Esophagus mucosa (tissue), 1 donor: ENCODE measurements at regions not wholly inside any gene's neighbourhood (a gene's known extent, or its start where the extent isn't known, plus 50 kb on each side); places are given as distances from the start of the nearest gene placed in this dataset.
"Not testable (repeated sequence)": the region's sequence is repeated elsewhere in the genome, so short reads cannot be mapped to it uniquely, and the experiment has no call there.

Experiments used
- ATAC-seq: fragments of 200-7000 bp; cut with Tn5 transposase; one replicate; pipeline ENCODE4 v1.9.1; 2020
- donor health status: DM: yes; HTN: yes; CAD: no.

DNA sequence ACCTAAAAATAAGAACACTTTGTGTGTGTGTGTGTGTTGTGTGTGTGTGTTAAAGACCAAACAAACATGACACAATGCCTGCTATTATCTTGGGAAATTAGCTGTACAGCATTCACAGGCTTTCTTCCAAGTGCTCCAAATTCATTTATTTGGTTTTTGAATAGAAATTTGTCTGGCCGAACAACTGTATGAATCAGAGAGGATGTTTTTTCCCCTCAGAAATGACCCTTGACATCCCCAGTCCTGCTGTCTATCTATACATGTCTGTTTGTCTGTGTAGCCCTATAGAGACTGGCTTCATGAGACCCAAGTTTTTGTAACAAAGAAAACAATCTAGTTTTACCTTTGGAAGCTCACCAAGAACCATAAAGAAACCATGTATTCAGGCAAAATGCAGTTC, 549.8 kb downstream of the NSUN3 start:
- ATAC-seq, result no peak

DNA sequence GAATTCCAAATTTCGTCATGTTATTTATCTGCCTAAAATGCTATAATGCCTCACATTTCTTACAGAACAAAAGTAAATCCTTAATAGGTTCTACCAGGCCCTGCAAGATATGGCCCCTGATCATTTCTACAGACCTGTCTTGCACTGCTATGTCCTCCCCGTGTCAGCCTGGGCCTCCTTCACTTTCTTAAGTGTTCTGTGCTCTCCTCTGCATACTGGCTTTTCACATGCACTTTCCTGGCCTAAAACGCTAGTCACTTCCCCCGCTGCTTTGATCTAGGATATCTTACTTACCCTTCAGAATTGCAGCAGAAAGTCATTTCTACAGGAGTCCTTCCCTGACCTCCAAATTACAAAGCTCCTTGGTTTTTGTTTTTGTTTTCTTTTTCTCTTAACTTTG, 551.3 kb downstream of the NSUN3 start:
- ATAC-seq, result no peak

DNA sequence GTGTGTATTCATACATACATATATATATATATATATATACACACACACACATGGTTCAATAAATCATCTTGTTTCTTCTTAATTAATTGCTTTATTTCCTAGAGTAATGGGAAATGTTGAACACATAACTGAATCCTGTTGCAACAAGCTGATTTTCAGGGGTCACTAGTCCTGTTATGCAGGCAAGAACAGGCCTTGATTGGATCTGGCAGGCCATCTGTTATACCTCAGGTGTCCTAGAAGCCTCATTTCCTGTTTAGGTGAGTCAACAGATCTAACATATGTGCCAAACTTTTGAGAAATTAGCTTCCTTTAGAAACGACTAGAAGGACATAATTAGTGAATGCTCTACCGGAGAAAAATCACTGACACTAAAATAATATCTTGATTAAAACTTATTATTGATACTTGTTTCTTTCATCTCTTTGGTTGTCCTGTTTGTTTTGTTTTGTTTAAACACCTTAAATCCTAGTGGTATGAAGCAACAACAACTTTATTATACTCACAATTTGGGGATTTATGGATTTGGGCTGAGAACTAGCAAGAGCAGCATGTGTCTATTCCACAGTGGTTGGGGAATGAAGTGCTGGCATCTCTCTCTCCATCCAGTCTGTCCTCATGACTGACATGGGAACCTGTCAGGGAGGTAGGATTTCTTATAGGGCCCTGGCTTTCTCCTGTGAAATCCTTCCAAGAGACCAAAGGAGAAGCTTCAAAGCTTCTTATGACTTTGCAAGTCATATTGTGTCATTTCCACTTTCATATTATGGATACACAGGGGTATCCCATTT, 552.6 kb downstream of the NSUN3 start:
- peak; percentile 94 for ATAC-seq

DNA sequence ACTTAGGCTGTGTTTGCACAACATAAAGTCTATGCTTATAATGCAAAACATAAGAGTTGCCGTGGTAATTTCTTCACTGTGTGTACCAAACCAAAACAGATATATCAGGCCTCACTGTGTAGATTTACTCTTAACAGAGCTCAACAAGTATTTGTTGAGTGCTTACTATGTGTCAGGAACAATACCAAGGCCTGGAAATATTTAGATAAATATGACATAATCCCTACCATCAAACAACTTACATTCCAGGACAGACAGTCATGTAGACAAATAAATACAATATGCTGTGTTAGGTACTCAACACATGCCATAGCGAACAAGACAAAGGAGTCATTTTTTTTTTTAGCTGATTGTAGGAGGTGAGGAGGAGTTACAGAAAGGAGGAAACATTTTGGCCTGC, 554.0 kb downstream of the NSUN3 start:
- ATAC-seq, result peak; percentile 63

DNA sequence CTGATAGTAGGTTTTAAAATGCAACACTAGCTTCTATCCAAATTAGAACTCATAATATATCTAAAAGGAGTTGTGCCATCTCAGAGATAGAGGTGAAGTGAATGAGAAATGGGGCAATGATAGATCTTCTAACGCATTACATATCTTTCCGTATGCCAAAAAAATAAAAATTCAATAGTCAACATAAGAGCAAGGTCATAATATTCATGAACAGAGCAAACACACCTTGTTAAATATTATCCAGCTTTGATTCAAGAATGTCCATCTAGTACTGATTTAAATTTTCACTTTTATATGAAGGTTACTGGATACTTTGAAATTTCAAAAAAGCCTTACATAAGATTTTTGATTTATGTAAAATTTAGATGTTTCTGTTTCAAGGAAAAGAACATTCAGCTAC, 554.5 kb downstream of the NSUN3 start:
- ATAC-seq, result no peak

DNA sequence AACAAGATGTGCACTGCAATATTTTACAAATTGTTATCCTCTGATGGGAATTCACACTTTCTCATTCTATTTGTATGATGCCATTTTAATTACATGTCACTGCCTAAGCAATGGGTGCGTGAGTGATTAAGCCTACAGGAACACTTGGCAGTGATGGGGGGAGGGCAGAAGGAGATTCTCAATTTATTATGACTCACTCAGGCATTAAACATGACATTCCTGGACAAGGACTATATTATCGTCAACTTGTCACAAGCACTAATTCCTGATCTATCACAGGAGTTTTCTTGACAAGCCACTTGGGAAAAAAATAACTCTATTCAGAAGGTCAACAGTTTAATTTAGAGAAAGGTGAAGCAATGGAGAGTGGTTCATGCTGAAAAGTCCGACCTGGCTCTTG, 556.8 kb downstream of the NSUN3 start:
- no peak for ATAC-seq

DNA sequence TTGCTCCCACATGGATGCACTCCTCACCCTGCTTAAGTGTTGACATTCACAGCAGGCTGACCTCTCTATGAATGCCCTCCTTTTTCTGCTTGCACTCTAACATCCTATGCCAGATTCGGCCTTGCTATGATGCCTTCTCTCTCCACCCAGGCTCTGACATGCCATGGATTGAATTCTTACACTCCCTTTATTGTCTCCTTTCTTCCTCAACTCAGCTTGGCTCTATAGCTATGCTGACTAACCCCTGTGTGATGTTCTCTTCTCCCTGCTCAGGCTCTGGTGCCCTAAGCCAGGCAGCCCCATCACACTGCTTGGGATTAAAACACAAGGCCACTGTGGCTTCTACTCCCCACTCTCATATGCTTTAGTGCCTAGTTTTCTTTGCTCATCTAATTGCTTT, 563.7 kb downstream of the NSUN3 start:
- ATAC-seq, result peak; percentile 88

DNA sequence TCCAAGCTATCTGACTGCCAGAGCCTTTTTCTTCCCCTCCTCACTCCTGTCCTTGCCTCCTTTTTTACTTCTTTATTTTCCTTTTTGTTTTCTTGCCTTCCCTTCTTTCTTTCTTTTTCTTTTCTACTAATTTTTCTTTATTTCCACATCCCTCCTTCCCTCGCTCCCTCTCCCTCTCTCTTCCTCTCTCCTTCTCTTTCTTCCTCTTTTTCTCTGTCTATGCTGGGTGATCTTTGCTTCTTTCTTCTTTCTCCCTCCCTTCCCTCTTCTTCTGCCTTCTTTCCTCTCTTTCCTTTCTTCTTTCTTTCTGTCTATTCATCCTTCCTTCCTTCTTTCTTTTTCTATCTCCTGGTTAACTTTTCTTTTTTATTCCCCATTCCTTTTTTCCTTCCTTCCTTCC, 564.8 kb downstream of the NSUN3 start:
- ATAC-seq, result no peak

DNA sequence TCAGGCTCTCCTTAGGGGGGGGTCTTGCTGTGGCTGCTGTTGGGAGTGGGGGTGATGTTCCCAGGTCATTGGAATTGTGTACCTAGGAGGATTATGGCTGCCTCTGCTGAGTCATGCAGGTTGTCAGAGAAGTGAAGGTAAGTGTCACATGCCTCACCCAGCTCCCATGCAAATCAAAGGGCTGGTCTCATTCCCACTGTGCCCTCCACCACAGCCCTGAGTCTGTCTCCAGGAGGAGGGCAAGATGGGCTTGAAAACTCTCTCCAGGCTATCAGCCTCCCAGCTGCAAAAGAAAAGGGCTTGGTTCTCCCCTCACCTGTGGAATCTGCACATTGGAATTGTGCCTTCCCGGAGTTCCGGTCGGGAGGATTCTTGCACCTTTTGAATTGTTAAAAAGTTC, 580.5 kb downstream of the NSUN3 start:
- no peak for ATAC-seq

DNA sequence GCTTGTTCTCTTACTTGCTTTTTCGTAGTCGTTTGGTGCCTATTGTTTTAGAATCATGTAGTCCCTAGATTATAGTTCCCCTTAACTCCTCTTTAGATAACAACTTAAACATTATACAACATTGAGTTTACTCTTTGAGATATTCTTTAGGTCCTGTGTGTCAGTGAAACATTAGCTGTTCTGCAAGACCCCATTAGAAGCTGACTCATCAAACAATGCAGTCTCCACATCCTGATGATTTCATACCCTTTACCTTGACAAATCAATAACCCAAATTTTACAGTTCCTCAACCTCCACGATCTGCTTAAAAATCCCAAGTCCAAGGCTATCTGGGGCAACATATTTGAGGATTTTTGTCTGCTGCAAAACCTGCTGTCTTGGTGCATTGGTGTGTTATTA, 582.9 kb downstream of the NSUN3 start:
- no peak for ATAC-seq

DNA sequence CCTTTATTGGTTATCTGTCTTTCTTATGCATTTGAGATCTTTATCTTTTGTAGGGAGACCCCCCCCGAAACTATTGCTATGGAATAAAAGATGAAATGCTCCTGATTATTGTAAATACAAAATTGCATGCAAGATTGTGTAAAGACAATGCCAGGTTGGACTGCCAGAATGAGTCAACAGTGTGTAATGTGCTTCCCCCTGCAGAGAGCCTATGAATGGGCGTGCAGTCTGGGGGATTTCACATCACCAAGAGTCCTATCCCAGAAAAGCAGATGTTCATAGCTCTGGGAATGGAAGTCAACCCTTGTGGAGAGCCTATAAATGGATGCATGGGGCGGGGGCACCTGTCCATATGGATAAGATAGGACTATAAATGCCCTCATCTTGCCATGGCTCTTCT, 584.3 kb downstream of the NSUN3 start:
- ATAC-seq, result no peak

DNA sequence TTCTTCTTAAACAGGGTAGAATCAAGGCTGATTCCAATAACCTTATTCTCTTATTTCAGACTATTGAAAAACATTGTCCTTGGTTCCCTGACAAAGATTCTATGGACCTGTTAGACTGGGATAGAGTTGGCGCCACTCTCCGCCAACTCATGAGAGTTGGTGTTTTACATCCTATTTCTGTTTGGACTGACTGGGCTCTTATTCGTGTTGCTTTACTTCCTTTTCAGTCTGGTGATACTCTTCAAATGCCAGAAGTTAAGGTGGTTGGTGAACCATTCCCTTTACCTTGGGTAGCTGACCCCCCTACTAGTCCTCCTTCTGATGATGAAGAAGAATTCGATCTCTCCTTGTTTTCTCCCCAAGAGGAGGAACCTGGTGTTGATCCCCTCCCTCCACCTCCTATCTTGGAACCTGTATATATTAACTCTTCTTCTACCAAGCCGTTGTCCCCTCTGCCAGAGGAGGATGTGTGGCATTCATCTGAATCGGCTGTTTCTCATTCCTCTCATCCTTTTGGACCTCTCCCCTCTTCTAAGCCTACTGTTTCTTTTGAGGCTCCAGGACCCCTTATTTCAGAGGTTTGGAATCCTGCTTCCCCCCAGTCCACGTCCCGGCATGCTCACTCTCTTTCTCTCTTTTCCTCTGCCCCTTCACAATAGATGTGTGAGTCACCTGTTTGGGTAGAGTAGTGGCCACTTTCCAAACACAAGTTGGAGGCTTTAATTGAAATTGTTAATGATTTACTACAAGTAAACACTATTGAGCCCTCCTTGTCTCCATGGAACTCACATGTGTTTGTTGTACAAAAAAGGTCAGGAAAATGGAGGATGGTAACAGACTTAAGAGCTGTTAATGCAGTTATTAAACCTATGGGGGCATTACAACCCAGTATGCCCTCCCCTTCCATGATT, 585.7 kb downstream of the NSUN3 start:
- ATAC-seq, result not testable (repeated sequence)

DNA sequence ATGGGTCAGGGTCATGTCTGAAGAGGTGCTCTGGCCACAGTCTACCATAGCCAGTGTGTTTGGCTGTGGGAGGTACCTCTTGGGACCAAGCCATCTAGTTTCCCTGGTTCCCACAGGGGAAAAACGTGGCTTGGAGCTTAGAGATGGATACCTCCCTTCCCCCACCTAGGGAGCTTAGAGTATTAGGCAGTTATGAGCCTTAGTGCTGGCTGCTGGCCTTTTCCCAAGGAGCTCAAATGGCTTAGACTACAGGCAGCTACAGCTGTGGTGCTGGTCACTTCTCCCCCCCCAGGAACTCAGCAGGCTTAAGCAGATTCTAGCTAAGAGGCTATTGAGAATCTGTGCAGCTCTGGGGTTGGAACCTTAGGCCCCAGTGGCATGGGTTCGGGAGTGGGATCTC, 591.2 kb downstream of the NSUN3 start:
- no peak for ATAC-seq

DNA sequence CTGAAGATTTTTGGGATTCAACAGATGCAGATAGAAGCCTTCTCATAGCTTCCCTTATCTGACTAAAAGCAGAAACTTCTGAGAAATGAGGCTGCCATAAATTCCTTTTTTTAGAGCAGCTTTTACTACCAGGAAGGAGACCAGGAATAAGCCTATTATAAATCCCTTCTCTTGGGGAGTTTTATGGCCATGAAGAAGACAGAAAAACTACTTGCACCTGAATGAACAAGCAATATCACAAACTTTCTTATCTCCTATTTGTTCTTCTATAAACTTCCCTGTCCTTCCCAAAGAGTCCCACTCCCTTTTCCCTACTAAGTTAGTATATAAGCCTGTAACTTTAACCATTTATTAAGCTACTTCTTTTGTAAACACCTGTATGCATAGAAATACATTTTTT, 603.1 kb downstream of the NSUN3 start:
- ATAC-seq, result no peak

DNA sequence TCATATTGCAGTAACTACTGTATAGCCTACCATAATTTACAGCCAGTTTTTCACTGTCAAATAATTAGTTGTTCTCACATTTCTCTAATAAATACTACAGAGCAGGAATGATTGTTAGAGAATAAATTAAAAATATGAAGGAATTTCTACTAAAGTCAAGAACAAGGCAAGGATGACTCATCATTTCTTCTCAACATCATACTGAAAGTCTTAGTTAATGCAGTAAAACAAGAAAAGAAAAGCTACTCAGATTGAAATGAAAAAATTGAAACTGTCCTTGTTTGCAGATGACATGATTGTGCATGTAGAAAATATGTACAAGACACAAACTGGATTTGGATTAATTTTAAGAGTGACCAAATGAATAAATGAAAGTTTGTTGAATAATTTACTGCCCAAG, 608.2 kb downstream of the NSUN3 start:
- ATAC-seq, result no peak

DNA sequence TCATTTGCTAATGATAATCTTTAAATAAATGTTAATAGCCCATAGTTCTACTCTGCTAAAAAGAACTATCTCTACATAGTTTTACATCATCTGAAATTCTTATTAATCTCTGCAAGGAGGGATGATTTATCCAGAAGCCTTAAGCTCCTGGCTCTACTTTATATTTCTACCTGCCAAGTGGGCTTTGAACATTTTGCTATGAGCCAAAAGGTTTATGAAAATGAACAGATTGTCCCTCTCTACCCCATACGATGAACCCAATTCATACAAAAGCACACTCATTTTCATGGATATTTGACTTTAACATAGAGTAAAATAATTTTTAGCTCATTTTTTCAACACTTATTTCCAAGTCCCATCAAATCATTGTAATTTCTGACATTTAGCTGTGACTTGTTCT, 611.0 kb downstream of the NSUN3 start:
- ATAC-seq, result no peak

DNA sequence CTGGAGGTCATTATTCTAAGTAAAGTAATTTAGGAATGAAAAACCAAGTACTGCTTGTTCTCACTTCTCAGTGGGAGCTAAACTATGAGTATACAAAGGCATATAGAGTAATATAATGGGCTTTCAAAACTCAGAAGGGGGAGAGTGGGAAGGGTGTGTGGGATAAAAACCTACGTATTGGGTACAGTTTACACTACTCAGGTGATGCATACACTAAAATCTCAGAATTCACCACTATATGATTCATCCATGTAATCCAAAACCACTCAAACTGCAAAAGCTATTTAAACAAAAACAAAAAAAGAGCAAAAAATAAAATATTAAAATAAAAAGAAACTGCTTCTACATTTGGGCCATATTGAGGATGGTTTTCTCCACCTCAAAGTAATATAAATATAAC, 623.3 kb downstream of the NSUN3 start:
- no peak for ATAC-seq

DNA sequence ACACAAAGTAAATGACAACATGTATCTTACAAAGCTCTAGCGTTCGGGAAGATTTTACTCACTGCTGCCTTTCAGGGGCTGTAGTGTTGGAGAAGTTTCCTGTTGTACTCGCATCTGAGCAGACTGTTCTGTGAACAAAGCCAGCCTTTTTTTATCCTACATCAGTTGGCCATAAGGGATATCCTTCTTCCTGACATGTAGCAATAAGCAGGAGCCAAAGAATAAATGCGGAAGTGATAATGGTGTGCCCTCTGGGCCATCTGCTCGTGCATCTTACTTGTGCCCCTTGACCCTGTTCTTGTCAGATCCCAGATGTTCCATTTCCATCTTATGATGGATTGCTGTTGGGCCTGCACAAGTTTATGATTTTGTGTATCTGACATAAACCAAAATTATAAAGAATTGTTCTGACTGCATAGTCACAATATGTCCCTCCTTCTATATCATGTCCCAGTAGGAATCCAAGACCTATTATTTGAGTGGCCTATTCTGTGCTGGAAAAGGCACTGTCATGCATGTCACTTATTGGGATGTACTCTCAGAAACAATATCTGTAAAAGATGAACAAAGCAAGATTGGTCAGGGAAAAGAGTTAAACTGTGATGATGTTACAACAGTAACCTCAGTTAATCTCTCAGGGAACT, 631.3 kb downstream of the NSUN3 start:
- no peak for ATAC-seq

DNA sequence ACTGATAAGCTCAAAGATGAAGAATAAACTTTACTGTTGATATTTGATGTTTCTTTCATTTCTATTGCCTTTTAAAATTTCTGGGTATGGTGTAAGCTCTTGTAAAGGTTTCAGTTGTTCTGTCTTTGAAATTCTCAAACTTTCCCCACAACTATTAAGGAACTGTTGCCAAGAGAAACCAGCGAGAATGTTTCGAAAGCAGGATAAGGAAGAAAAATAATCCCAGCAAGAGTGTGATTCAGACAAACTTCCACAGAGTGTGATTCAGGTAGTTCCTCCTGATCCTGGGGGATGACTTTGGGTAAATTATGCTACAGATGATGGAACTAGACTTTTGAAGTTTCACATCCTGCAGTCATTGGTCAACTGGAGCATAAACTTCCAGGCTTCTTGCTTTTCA, 632.0 kb downstream of the NSUN3 start:
- ATAC-seq, result no peak

DNA sequence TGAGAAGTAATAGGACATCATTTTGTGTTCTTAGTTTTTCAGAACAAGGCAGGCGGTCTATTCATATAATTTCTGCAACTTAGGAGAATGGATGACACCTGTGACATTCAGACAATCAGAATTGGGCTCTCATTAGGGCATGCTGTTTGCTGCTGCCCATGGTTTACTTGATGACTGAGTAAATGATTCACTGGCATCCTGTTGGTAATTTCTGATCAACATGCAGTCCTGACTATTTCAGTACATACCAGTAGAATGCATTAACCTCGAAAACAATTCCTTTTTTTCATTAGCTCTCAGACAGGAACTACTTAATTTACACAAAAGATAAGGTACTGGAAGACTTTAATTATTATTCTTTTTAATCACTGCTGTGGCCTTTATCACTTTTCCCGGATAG, 641.6 kb downstream of the NSUN3 start:
- no peak for ATAC-seq

DNA sequence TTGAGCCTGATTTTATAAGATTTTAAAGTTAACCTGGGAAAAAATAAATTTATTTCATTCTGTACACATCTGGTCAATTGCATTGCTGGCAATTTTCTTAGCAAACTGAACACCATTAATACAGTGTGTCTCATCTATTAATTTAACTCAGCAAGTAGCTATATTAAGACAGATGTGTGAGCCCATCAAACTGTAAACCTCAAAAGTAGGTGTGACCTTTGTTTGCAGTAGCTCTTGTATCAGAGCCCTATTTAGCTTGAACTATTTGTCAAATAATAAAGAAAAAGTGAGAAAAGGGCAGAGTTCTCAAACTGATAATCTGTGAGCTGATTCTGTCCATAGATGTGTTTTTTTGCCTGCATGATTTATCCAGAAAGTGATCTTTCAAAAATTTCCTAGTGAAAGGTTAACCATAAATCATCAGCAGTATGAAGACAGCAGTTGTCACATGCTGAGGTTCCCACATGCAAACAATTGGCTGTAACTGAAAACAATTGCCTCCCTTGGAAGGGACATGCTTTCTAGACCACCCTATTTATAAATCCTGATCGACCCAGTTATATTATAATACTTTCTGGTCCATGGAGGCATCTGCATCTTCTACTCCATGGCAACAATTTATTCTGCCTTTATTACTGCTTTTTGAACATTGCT, 646.5 kb downstream of the NSUN3 start:
- no peak for ATAC-seq

DNA sequence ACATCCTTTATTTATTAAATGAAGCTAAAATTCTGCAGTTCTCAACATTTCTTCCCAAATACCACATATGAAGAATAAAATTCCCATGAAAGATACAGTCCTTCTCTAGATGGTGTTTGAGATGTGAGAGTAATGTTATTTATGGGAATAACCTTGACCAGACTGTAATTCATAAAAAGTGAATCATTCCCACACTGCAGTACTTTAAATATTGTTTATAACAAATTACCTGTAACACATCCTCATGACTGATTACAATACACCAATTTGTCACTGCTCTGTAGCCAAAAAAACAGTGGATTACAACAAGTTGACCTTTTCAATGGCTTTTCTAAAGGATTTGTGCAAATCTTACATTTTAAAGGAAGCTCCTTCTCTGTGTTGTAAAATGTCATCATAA, 651.3 kb downstream of the NSUN3 start:
- ATAC-seq, result no peak
